ENCODE measurements at regions not wholly inside any gene's neighbourhood (a gene's known extent, or its start where the extent isn't known, plus 50 kb on each side); places are given as distances from the start of the nearest gene placed in this dataset.

DNA sequence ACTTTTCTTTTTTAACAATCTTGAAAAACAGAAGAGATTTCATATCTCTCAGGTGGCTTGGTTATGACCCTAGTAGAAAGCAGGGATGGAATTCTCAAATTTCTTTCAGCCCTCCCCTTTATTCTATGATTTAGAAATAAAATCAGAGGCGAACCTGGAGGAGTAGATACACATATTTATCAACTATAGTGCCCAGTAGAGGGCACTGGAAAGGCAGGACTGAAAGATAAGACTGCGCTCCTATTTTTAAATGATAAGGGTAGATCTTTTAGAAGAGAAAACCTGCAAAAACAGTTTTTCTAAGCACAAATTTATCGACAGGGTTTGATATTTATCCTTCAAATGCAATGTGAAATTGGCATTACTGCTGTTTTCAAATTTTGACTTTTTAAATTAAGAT lies 1296.6 kb downstream of the EPHA7 start:
- TF ChIP-seq, protein P1, sequence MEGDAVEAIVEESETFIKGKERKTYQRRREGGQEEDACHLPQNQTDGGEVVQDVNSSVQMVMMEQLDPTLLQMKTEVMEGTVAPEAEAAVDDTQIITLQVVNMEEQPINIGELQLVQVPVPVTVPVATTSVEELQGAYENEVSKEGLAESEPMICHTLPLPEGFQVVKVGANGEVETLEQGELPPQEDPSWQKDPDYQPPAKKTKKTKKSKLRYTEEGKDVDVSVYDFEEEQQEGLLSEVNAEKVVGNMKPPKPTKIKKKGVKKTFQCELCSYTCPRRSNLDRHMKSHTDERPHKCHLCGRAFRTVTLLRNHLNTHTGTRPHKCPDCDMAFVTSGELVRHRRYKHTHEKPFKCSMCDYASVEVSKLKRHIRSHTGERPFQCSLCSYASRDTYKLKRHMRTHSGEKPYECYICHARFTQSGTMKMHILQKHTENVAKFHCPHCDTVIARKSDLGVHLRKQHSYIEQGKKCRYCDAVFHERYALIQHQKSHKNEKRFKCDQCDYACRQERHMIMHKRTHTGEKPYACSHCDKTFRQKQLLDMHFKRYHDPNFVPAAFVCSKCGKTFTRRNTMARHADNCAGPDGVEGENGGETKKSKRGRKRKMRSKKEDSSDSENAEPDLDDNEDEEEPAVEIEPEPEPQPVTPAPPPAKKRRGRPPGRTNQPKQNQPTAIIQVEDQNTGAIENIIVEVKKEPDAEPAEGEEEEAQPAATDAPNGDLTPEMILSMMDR (IDR thresholded peaks at IDR 0.05): no peak
- no peak for TF ChIP-seq POLR2A (IDR thresholded peaks at IDR 0.05)

Measured in thyroid gland (tissue), 4 donors.